A673 (cell line): ENCODE measurements at regions not wholly inside any gene's neighbourhood (a gene's known extent, or its start where the extent isn't known, plus 50 kb on each side); places are given as distances from the start of the nearest gene placed in this dataset.

Experiments
- CTCF ChIP-seq: fragments of 300-800, 200-600 bp; sonication (generic); conservative IDR thresholded peaks from 2 replicates; pipeline ENCODE4 v1.5.1; 2017; ENCODE audit warnings: low read depth, mild to moderate bottlenecking, antibody characterized with exemption, low read length, moderate library complexity, mixed read lengths
- EZH2 ChIP-seq: fragments of 200-600 bp; sonication (generic); IDR thresholded peaks from 2 replicates; pipeline ENCODE4 v1.6.1; 2017; ENCODE audit warnings: borderline replicate concordance, low read depth, mild to moderate bottlenecking, mixed read lengths, antibody characterized with exemption, low read length; ENCODE audit not compliant: poor library complexity, severe bottlenecking

GRCh38 chr2:155871940-155872339 is 460.6 kb downstream of the NR4A2 start:
- no peak for TF ChIP-seq EZH2
- no peak for TF ChIP-seq CTCF
